DMS79 treated with DMSO at 0.1 percent for 48 hours (cell line): ENCODE measurements at regions not wholly inside any gene's neighbourhood (a gene's known extent, or its start where the extent isn't known, plus 50 kb on each side); places are given as distances from the start of the nearest gene placed in this dataset.
"Not testable (repeated sequence)": the region's sequence is repeated elsewhere in the genome, so short reads cannot be mapped to it uniquely, and the experiment has no call there.

Experiments used
- DNase-seq: peaks from one replicate; lab custom pipeline; 2025; lab: John Stamatoyannopoulos, UW

GRCh38 chr1:148357037-148357436 lies 126.1 kb downstream of the PPIAL4G start:
- no peak for DNase-seq

GRCh38 chr1:148355976-148356375 lies 127.1 kb downstream of the PPIAL4G start:
- no peak for DNase-seq

- no peak for DNase-seq
Measured at GRCh38 chr1:148354913-148355308, 128.2 kb downstream of the PPIAL4G start.

- DNase-seq = no peak
Measured at GRCh38 chr1:148354284-148354912, 128.7 kb downstream of the PPIAL4G start.

GRCh38 chr1:148353461-148354283 lies 129.4 kb downstream of the PPIAL4G start:
- DNase-seq = no peak

GRCh38 chr1:148352470-148353053 lies 130.5 kb downstream of the PPIAL4G start:
- DNase-seq = no peak

GRCh38 chr1:148347781-148348180 lies 135.3 kb downstream of the PPIAL4G start:
- DNase-seq = no peak

- not testable (repeated sequence) for DNase-seq
Measured at GRCh38 chr1:148345659-148346151, 137.4 kb downstream of the PPIAL4G start.

- DNase-seq = not testable (repeated sequence)
Measured at GRCh38 chr1:148344651-148345050, 138.5 kb downstream of the PPIAL4G start.

GRCh38 chr1:148341729-148342128 lies 141.4 kb downstream of the PPIAL4G start:
- not testable (repeated sequence) for DNase-seq

- not testable (repeated sequence) for DNase-seq
Measured at GRCh38 chr1:148336121-148336918, 146.8 kb downstream of the PPIAL4G start.

- DNase-seq = peak; percentile 74
Measured at GRCh38 chr1:148334339-148335130, 148.6 kb downstream of the PPIAL4G start.

- DNase-seq = no peak
Measured at GRCh38 chr1:148333875-148334338, 149.2 kb downstream of the PPIAL4G start.

- no peak for DNase-seq
Measured at GRCh38 chr1:148328884-148329283, 154.2 kb downstream of the PPIAL4G start.

GRCh38 chr1:148325031-148325430 lies 158.1 kb downstream of the PPIAL4G start:
- DNase-seq = not testable (repeated sequence)

GRCh38 chr1:148324465-148324864 lies 158.6 kb downstream of the PPIAL4G start:
- not testable (repeated sequence) for DNase-seq

GRCh38 chr1:148320079-148320478 lies 163.0 kb downstream of the PPIAL4G start:
- DNase-seq = not testable (repeated sequence)

GRCh38 chr1:148318904-148319242 lies 164.2 kb downstream of the PPIAL4G start:
- DNase-seq = no peak

GRCh38 chr1:148318123-148318903 lies 164.8 kb downstream of the PPIAL4G start:
- DNase-seq = no peak

GRCh38 chr1:148317288-148317985 lies 165.4 kb upstream of the NBPF11 start:
- DNase-seq = no peak
